A673 (cell line): ENCODE measurements at regions not wholly inside any gene's neighbourhood (a gene's known extent, or its start where the extent isn't known, plus 50 kb on each side); places are given as distances from the start of the nearest gene placed in this dataset.

Source experiments
- BruUV-seq: library from RNA; stranded (reverse); fragments of 400-500 nt; replicated peaks from 2 replicates; lab custom pipeline; 2021; lab: Mats Ljungman, UMichigan
- CTCF ChIA-PET: fragments of 300-600 bp; sonication (Branson Sonifier 250); formaldehyde crosslinking; loops from one replicate; lab custom pipeline; 2022; ENCODE audit warnings: antibody characterized with exemption; lab: Charles Lee
- POLR2A ChIA-PET: fragments of 300-600 bp; sonication (Branson Sonifier 250); formaldehyde crosslinking; loops from one replicate; lab custom pipeline; 2022; ENCODE audit warnings: antibody characterized with exemption; ENCODE audit not compliant: low non-redundant PET; lab: Charles Lee
- DNase-seq: peaks from one replicate; pipeline ENCODE4 v3.0.0-alpha.2; 2015; ENCODE audit warnings: low spot score
- H3K27ac ChIP-seq: fragments of 200-600 bp; sonication (generic); 2 replicates; pipeline ENCODE4 v1.5.1; 2016; ENCODE audit warnings: mixed run types, low read depth, mild to moderate bottlenecking, mixed read lengths, antibody characterized with exemption, low read length; ENCODE audit not compliant: poor library complexity, severe bottlenecking
- H3K27me3 ChIP-seq: fragments of 200-600 bp; sonication (generic); replicated peaks from 2 replicates; pipeline ENCODE4 v1.6.1; 2017; ENCODE audit warnings: mixed run types, low read depth, mild to moderate bottlenecking, mixed read lengths, antibody characterized with exemption, low read length; ENCODE audit not compliant: insufficient read depth, poor library complexity
- H3K36me3 ChIP-seq: fragments of 200-600 bp; sonication (generic); 2 replicates; pipeline ENCODE4 v1.6.1; 2016; ENCODE audit warnings: mixed run types, mild to moderate bottlenecking, mixed read lengths, antibody characterized with exemption, low read length; ENCODE audit not compliant: insufficient read depth, poor library complexity, severe bottlenecking
- H3K4me1 ChIP-seq: fragments of 200-600 bp; sonication (generic); 2 replicates; pipeline ENCODE4 v1.6.1; 2017; ENCODE audit warnings: mixed run types, mild to moderate bottlenecking, mixed read lengths, antibody characterized with exemption, low read length; ENCODE audit not compliant: insufficient read depth, poor library complexity, severe bottlenecking
- H3K4me3 ChIP-seq: fragments of 200-600 bp; sonication (generic); 2 replicates; pipeline ENCODE4 v1.5.1; 2016; ENCODE audit warnings: low read depth, mixed run types, mild to moderate bottlenecking, mixed read lengths, low read length; ENCODE audit not compliant: poor library complexity, severe bottlenecking
- H3K9me3 ChIP-seq: fragments of 200-600 bp; sonication (generic); 2 replicates; pipeline ENCODE4 v1.6.1; 2016; ENCODE audit warnings: mixed run types, low read depth, mild to moderate bottlenecking, mixed read lengths, antibody characterized with exemption, low read length; ENCODE audit not compliant: poor library complexity, severe bottlenecking
- CTCF ChIP-seq: fragments of 300-800, 200-600 bp; sonication (generic); conservative IDR thresholded peaks from 2 replicates; pipeline ENCODE4 v1.5.1; 2017; ENCODE audit warnings: low read depth, mild to moderate bottlenecking, antibody characterized with exemption, low read length, moderate library complexity, mixed read lengths
- EZH2 ChIP-seq: fragments of 200-600 bp; sonication (generic); IDR thresholded peaks from 2 replicates; pipeline ENCODE4 v1.6.1; 2017; ENCODE audit warnings: borderline replicate concordance, low read depth, mild to moderate bottlenecking, mixed read lengths, antibody characterized with exemption, low read length; ENCODE audit not compliant: poor library complexity, severe bottlenecking
- intact Hi-C: fragments of 100-400 bp; cut with micrococcal nuclease; formaldehyde crosslinking; loops from one replicate; pipeline ENCODE4 v1.10.0; 2022; ENCODE audit not compliant: unreplicated experiment

GRCh38 chr12:66956300-66956699, 277.4 kb upstream of the GRIP1 start:
- H3K4me3 ChIP-seq: no peak overlapping the region
- no peaks in the 10 kb centered on the region for H3K9me3 ChIP-seq
- no peak overlapping the region for H3K27ac ChIP-seq
- peaks cover 14% of the 10 kb centered on the region for H3K27me3 ChIP-seq
- TF ChIP-seq CTCF (no peak), EZH2 (no peak)
- ChIA-PET CTCF (no interaction called here), POLR2A (no interaction called here)
- no peaks in the 10 kb centered on the region for H3K4me1 ChIP-seq
- H3K36me3 ChIP-seq: no peaks in the 10 kb centered on the region
- no TSS peak for BruUV-seq
- no peak for DNase-seq
- intact Hi-C loops: no loop called here

- H3K27ac ChIP-seq: no peak overlapping the region
- ChIA-PET CTCF (no interaction called here), POLR2A (no interaction called here)
- no peaks in the 10 kb centered on the region for H3K9me3 ChIP-seq
- no peaks in the 10 kb centered on the region for H3K27me3 ChIP-seq
- no peaks in the 10 kb centered on the region for H3K36me3 ChIP-seq
- H3K4me1 ChIP-seq: no peaks in the 10 kb centered on the region
- no peak for DNase-seq
- BruUV-seq: no TSS peak
- no peak for TF ChIP-seq EZH2
- no peak for TF ChIP-seq CTCF
- intact Hi-C loops: no loop called here
- no peak overlapping the region for H3K4me3 ChIP-seq
These were observed 280.4 kb upstream of the GRIP1 start for GRCh38 chr12:66959276-66959675.

GRCh38 chr12:66960006-66960405, 281.1 kb upstream of the GRIP1 start:
- CTCF ChIA-PET: no interaction called here

More at GRCh38 chr12:66960006-66960405, 281.1 kb upstream of the GRIP1 start:
- Histone ChIP-seq H3K36me3 (no peaks in the 10 kb centered on the region), H3K4me3 (no peak overlapping the region), H3K9me3 (no peaks in the 10 kb centered on the region), H3K4me1 (no peaks in the 10 kb centered on the region), H3K27ac (no peak overlapping the region), H3K27me3 (peaks cover 5% of the 10 kb centered on the region)
- intact Hi-C loops: no loop called here
- TF ChIP-seq CTCF (no peak), EZH2 (no peak)
- POLR2A ChIA-PET: no interaction called here
- no peak for DNase-seq
- no TSS peak for BruUV-seq
